ENCODE measurements at regions not wholly inside any gene's neighbourhood (a gene's known extent, or its start where the extent isn't known, plus 50 kb on each side); places are given as distances from the start of the nearest gene placed in this dataset.

- Histone ChIP-seq H3K4me1 (ENCODE audit: insufficient read depth, low read length) (no peaks in the 10 kb centered on the region), H3K4me2 (ENCODE audit: low read length) (no peak overlapping the region), H3K4me3 (ENCODE audit: insufficient read depth, low read depth, low read length) (no peak overlapping the region), H2AFZ (ENCODE audit: low read depth, low read length) (no peak overlapping the region), H3K27ac (ENCODE audit: low read depth, low read length) (no peak overlapping the region), H3K36me3 (ENCODE audit: insufficient read depth, low read length) (no peaks in the 10 kb centered on the region), H3K79me2 (ENCODE audit: insufficient read depth, low read length) (no peaks in the 10 kb centered on the region), H3K27me3 (ENCODE audit: insufficient read depth, low read length) (peaks cover 2% of the 10 kb centered on the region), H4K20me1 (ENCODE audit: insufficient read depth, low read length) (no peaks in the 10 kb centered on the region), H3K9me3 (ENCODE audit: insufficient read depth, low read depth, low read length) (peaks cover 4% of the 10 kb centered on the region), H3K9ac (ENCODE audit: low read length) (no peak overlapping the region)
- H3K36me3 Mint-ChIP-seq (ENCODE audit: low read depth, unreplicated experiment) = no peaks in the 10 kb centered on the region
- H3K4me3 Mint-ChIP-seq (ENCODE audit: unreplicated experiment) = no peak overlapping the region
- TF ChIP-seq EZH2 (IDR thresholded peaks at IDR 0.05; ENCODE audit: insufficient read depth, low read length) (no peak), CTCF (IDR thresholded peaks at IDR 0.05; ENCODE audit: insufficient read depth, low read depth, low read length) (no peak)
- H3K4me1 Mint-ChIP-seq (ENCODE audit: low read depth, unreplicated experiment) = no peaks in the 10 kb centered on the region
- peaks cover 5% of the 10 kb centered on the region for H3K9me3 Mint-ChIP-seq (ENCODE audit: unreplicated experiment)
- FAIRE-seq (no peak), DNase-seq (ENCODE audit: low read depth) (no peak)
- peaks cover 33% of the 10 kb centered on the region for H3K27me3 Mint-ChIP-seq (ENCODE audit: low read depth, unreplicated experiment)
- no peak overlapping the region for H3K27ac Mint-ChIP-seq (ENCODE audit: unreplicated experiment)
Measured at GRCh38 chr6:170206851-170207431, 83.9 kb downstream of the DLL1 start.

GRCh38 chr6:170206317-170206621 is 84.6 kb downstream of the DLL1 start:
- TF ChIP-seq CTCF (IDR thresholded peaks at IDR 0.05; ENCODE audit: insufficient read depth, low read depth, low read length) (no peak), EZH2 (IDR thresholded peaks at IDR 0.05; ENCODE audit: insufficient read depth, low read length) (no peak)
- Histone ChIP-seq H3K36me3 (ENCODE audit: insufficient read depth, low read length) (no peaks in the 10 kb centered on the region), H3K79me2 (ENCODE audit: insufficient read depth, low read length) (no peaks in the 10 kb centered on the region), H3K9me3 (ENCODE audit: insufficient read depth, low read depth, low read length) (peaks cover 4% of the 10 kb centered on the region), H3K4me1 (ENCODE audit: insufficient read depth, low read length) (no peaks in the 10 kb centered on the region), H3K4me3 (ENCODE audit: insufficient read depth, low read depth, low read length) (no peak overlapping the region), H3K4me2 (ENCODE audit: low read length) (no peak overlapping the region), H2AFZ (ENCODE audit: low read depth, low read length) (no peak overlapping the region), H3K9ac (ENCODE audit: low read length) (no peak overlapping the region), H3K27me3 (ENCODE audit: insufficient read depth, low read length) (no peaks in the 10 kb centered on the region), H4K20me1 (ENCODE audit: insufficient read depth, low read length) (no peaks in the 10 kb centered on the region), H3K27ac (ENCODE audit: low read depth, low read length) (no peak overlapping the region)
- Mint-ChIP-seq H3K4me1 (ENCODE audit: low read depth, unreplicated experiment) (no peaks in the 10 kb centered on the region), H3K4me3 (ENCODE audit: unreplicated experiment) (no peak overlapping the region), H3K27me3 (ENCODE audit: low read depth, unreplicated experiment) (peaks cover 27% of the 10 kb centered on the region), H3K36me3 (ENCODE audit: low read depth, unreplicated experiment) (no peaks in the 10 kb centered on the region), H3K27ac (ENCODE audit: unreplicated experiment) (no peak overlapping the region), H3K9me3 (ENCODE audit: unreplicated experiment) (peaks cover 5% of the 10 kb centered on the region)
- FAIRE-seq (no peak), DNase-seq (ENCODE audit: low read depth) (no peak)

DNA sequence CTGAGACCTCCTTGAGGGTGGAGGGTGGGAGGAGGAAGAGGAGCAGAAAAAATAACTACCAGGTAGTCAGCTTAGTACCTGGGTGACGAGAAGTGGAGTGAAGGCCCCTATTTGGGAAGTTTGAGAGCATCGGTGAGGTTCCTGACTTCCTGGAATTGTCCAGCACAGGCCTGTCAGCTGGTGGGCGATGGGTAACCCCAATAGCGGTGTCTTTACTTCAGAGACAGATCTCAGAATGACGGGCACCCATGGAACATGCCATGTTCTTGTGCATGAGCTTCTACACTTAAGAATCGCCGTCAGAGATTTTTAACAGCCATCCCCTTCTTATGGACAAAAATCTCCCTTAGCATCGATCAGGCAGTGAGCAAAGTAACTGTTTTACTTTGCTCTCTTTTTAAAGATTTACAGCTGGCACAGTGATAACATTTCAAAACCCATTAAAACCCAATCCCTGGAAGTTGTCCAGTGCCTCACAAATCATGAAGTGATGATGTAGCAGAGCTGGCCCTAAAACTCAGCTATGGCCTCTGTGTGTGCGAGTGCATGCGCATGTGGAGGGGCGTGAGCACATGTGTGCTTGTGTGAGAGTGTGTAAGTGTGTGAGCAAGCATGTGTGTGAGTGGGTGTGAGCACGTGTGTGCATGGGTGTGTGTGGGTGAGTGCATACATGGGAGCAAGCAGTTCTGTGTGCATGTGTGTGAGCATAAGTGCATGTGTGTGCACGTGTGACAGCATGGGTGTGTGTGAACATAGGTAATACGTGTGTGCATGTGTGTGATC is 85.2 kb downstream of the DLL1 start:
- Histone ChIP-seq H3K4me3 (ENCODE audit: insufficient read depth, low read depth, low read length) (no peak overlapping the region), H3K9me3 (ENCODE audit: insufficient read depth, low read depth, low read length) (peaks cover 4% of the 10 kb centered on the region), H3K4me1 (ENCODE audit: insufficient read depth, low read length) (no peaks in the 10 kb centered on the region), H2AFZ (ENCODE audit: low read depth, low read length) (no peak overlapping the region), H3K27ac (ENCODE audit: low read depth, low read length) (no peak overlapping the region), H3K27me3 (ENCODE audit: insufficient read depth, low read length) (no peaks in the 10 kb centered on the region), H4K20me1 (ENCODE audit: insufficient read depth, low read length) (no peaks in the 10 kb centered on the region), H3K4me2 (ENCODE audit: low read length) (no peak overlapping the region), H3K9ac (ENCODE audit: low read length) (no peak overlapping the region), H3K79me2 (ENCODE audit: insufficient read depth, low read length) (no peaks in the 10 kb centered on the region), H3K36me3 (ENCODE audit: insufficient read depth, low read length) (no peaks in the 10 kb centered on the region)
- Mint-ChIP-seq H3K27me3 (ENCODE audit: low read depth, unreplicated experiment) (peaks cover 21% of the 10 kb centered on the region), H3K27ac (ENCODE audit: unreplicated experiment) (no peak overlapping the region), H3K4me3 (ENCODE audit: unreplicated experiment) (no peak overlapping the region), H3K9me3 (ENCODE audit: unreplicated experiment) (peaks cover 5% of the 10 kb centered on the region), H3K36me3 (ENCODE audit: low read depth, unreplicated experiment) (no peaks in the 10 kb centered on the region), H3K4me1 (ENCODE audit: low read depth, unreplicated experiment) (no peaks in the 10 kb centered on the region)
- no peak for DNase-seq (ENCODE audit: low read depth)
- FAIRE-seq = no peak
- TF ChIP-seq CTCF (IDR thresholded peaks at IDR 0.05; ENCODE audit: insufficient read depth, low read depth, low read length) = no peak
- TF ChIP-seq EZH2 (IDR thresholded peaks at IDR 0.05; ENCODE audit: insufficient read depth, low read length) = no peak

Data from astrocyte (in vitro differentiated cells and primary cell).